CD4-positive, alpha-beta T cell treated with Interleukin-17A for 1 hour (primary cell): ENCODE measurements at regions not wholly inside any gene's neighbourhood (a gene's known extent, or its start where the extent isn't known, plus 50 kb on each side); places are given as distances from the start of the nearest gene placed in this dataset.

Source experiments
- DNase-seq: peaks from one replicate; pipeline ENCODE4 v3.0.0-alpha.2; 2020

DNA sequence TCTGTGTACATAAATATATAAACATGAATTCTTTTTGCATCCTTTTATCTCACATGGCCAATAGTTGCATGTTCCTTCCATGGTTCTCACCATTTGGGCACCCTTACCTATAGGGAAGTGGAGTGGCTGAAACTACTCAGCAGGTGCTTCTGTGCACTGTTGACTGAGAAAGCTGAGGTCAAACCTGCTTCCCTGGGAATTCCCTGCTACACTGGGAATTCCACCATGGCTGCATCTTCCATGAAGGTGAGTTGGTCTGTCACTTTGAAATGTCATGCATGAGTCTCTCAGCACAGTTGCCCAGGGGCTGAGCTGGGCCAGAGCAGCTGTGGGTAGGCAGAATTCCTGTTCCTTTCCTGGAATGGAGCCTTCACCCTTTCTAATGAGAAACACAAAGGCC is 193.8 kb upstream of the PRSS16 start:
- no peak for DNase-seq

DNA sequence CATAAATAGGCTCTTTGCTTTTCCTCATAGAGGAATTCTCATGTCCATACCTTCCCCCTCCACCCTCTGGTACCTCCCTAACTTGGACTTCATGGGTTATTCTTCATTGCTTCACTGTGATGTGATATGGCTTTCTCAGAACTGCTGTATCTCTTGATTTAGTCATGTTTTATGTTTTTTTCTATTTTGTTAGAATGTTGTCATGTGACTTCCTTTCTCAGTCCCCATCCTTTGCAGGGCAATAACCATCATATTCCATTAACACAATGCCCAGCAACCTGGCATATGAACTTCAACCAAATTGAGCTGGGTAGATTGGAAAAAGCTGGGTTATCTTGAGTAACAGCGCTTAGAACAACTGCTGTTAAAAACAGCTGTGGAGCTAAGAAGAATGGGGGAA is 190.9 kb upstream of the PRSS16 start:
- DNase-seq: no peak

GRCh38 chr6:27059621-27060425 is 187.7 kb upstream of the PRSS16 start:
- DNase-seq: no peak

GRCh38 chr6:27061235-27061993 is 186.1 kb upstream of the PRSS16 start:
- DNase-seq: no peak

DNA sequence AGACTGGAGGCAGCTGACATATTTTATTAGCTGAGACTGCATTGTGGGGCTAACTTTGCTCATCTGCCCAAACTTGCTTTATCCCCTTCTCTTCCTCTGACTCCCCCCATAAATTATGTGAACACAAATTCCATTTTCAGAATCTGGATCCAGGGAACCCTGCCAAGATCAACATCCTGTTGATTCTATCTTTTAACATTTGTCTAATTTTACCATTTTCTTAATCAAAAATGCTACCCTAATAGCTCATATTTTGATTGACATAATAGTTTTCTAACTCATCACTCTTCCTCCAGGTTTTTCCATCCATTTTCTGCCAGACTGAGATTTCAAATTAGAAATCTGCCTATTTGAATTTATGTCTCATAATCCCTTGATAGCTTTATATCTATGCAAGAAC is 184.7 kb upstream of the PRSS16 start:
- DNase-seq: no peak

GRCh38 chr6:27065183-27065582 is 182.3 kb upstream of the PRSS16 start:
- DNase-seq: no peak

GRCh38 chr6:27066381-27066780 is 181.1 kb upstream of the PRSS16 start:
- no peak for DNase-seq

GRCh38 chr6:27066802-27067201 is 180.7 kb upstream of the PRSS16 start:
- no peak for DNase-seq

- DNase-seq: no peak
Measured at GRCh38 chr6:27073441-27073840, 174.1 kb upstream of the PRSS16 start.

DNA sequence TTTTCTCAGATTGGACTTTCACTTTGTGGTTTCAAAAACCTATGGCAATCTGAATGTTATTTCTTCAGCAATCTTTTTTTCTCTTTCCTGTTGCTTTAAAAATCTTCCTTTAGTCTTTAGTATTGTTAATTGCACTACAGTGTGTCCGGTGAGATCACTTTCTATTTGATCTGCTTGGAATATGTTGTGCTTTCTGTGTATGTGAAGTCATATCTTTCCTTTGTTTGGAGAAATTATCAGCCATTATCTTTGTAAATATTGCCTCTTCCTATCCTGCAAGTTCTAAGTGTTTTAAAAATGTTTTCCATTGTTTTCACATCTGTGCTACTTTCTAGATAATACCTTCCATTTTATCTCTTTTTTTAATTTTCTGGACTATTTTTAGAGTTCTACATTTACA is 171.4 kb upstream of the PRSS16 start:
- no peak for DNase-seq

DNA sequence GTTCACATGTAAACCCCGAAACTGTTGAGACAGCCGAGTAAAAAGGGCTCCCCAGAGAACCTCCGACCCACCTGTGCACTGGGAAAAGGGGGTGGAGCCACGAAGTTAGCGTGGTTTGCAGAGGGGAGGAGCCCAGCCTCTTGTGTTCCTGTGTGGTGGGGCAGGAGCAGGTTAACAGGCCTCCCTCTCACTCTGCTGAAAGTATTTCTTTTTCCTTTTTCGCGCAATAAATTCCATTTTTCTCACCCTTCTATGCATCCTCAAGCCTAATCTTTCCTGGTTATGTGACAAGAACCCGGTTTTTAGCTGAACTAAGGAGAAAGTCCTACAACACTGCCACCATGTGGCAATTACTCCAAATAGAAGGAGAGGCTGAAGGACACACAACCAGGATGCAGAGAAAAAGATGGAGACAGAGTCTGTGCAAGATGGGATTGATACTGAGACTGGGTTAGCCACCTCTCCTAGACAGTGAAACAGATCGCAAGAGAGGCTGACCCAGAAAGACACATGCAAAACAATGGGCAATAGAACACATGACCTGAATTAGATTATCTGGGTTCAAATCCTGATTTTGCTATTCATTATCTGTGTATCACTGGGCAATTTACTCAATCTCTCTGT is 168.7 kb upstream of the PRSS16 start:
- DNase-seq: peak; percentile 56

GRCh38 chr6:27081188-27081587 is 166.3 kb upstream of the PRSS16 start:
- no peak for DNase-seq

GRCh38 chr6:27081931-27082330 is 165.6 kb upstream of the PRSS16 start:
- DNase-seq: no peak

- no peak for DNase-seq
Measured at GRCh38 chr6:27088068-27088467, 159.4 kb upstream of the PRSS16 start.

- DNase-seq: no peak
Measured at GRCh38 chr6:27091661-27092315, 155.7 kb upstream of the PRSS16 start.

DNA sequence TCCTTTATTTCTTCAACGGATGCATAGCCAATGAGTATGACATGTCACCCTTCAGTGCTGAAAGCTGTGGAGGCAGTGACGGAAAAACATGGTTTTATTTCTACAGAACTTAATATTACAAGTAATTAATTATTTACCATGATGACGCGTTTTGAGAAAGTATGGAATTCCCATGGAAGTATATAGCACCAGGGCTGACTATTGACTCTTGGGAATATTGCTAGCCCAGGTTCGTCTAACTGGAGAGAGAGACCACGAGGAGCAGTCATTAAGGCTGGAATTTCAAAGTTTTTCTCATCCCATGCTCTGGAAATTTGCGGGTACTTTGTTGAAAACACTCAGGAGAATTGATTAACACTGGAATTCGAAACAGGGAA is 155.2 kb upstream of the PRSS16 start:
- DNase-seq: no peak

- no peak for DNase-seq
Measured at GRCh38 chr6:27095914-27096313, 151.6 kb upstream of the PRSS16 start.

- peak; percentile 15 for DNase-seq
Measured at GRCh38 chr6:27096834-27097511, 150.5 kb upstream of the PRSS16 start.

DNA sequence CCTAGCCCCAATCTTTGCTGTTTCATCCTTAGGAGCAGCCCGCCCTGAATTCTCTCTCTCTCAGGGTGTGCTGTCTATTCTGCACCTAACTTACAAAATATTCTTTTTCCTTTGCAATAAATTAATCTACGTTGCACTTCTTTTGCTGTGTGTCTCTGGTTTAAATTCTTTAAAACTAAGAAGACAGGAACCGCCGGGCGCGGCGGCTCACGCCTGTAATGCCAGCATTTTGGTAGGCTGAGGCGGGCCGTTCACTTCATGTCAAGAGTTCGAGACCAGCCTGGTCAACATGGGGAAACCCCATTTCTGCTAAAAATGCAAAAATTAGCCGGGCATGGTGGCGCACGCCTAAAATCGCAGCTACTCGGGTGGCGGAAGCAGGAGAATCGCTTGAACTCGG is 148.5 kb upstream of the PRSS16 start:
- no peak for DNase-seq

DNA sequence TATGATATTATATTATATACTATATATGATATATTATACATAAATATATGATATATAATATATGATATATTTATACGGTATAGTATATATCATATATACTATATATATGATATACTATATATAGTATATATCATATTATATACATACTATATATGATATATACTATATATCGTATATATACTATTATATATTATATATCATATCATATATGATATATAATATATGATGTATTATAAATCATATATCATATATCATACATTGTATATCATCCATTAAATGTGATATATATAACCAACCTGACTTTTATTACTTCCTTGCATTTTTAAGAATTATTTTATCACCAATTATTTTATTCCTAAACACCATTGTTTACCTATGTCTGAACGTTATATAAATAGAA is 146.6 kb upstream of the PRSS16 start:
- no peak for DNase-seq

DNA sequence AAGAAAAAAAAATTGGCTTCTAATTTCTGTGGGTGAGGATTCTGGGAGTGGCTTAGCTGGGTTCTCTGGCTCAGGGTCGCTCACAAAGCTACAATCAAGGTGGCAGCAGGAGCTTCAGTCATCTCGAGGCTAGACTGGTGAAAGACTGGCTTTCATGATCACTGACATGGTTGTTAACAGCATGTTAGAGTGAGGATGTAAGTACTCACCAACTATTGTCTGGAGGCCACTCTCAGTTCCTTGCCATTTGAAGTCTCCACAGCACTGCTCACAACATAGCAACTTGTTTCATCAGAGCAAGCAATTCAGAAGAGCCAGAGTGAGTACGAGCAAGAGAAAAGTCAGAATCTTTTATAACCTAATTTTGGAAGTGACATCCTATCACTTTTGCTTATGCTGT is 145.7 kb upstream of the PRSS16 start:
- no peak for DNase-seq

DNA sequence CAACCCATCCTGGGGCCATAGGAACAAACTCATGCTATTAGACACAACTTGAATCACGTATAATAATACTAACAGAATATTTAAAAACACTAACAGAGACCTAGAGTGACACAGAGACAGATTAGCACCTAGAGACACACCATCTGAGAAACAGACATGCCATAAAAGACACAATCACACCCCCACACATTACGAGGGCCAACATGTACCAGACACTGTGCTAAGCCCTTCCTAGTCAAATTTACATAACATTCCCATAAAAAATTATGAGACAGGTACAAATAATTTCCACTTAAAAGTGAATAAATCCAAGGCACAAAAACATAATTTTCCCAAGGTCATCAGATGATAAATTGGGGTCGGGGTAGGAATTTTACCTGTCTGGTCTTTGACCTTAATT is 141.1 kb upstream of the PRSS16 start:
- DNase-seq: no peak

GRCh38 chr6:27111743-27112142 is 135.8 kb upstream of the PRSS16 start:
- DNase-seq: no peak
